Caco-2 (cell line): ENCODE measurements at regions not wholly inside any gene's neighbourhood (a gene's known extent, or its start where the extent isn't known, plus 50 kb on each side); places are given as distances from the start of the nearest gene placed in this dataset.
A peak's percentile ranks its signal among the peaks of the same experiment; 100 is the strongest.

Experiments
- BruUV-seq: library from RNA; stranded (reverse); fragments of 400-500 nt; replicated peaks from 2 replicates; lab custom pipeline; 2021; lab: Mats Ljungman, UMichigan
- CTCF ChIA-PET: fragments of 300-600 bp; sonication (Branson Sonifier 250); formaldehyde crosslinking; loops from one replicate; lab custom pipeline; 2022; ENCODE audit warnings: antibody characterized with exemption; lab: Charles Lee
- POLR2A ChIA-PET: fragments of 300-600 bp; sonication (Branson Sonifier 250); formaldehyde crosslinking; loops from one replicate; lab custom pipeline; 2022; ENCODE audit warnings: antibody characterized with exemption; lab: Charles Lee
- DNase-seq, 2 experiments: peaks; one replicate each; pipeline versions ENCODE4 v3.0.0 to v3.0.0-alpha.2; 2020 to 2022
- H3K27me3 ChIP-seq: replicated peaks from 2 replicates; pipeline ENCODE4 v1.6.0; 2011; ENCODE audit warnings: low read length; ENCODE audit not compliant: control insufficient read depth, insufficient read depth
- H3K36me3 ChIP-seq: 2 replicates; pipeline ENCODE4 v1.5.1; 2011; ENCODE audit warnings: low read length; ENCODE audit not compliant: control insufficient read depth, insufficient read depth
- H3K4me1 ChIP-seq: fragments of 250-450 bp; sonication (Bioruptor Pico); 2 replicates; pipeline ENCODE4 v1.5.1; 2020; ENCODE audit warnings: mild to moderate bottlenecking
- H3K4me3 ChIP-seq: 2 replicates; pipeline ENCODE4 v1.5.1; 2011; ENCODE audit warnings: low read depth, mild to moderate bottlenecking, control low read depth, low read length
- H3K9me3 ChIP-seq: fragments of 250-450 bp; sonication (Bioruptor Pico); 2 replicates; pipeline ENCODE4 v1.5.1; 2020; ENCODE audit warnings: mild to moderate bottlenecking, moderate library complexity
- H3K27ac Mint-ChIP-seq: one replicate; pipeline ENCODE4 v1.8.0; 2022; ENCODE audit warnings: mixed read lengths; ENCODE audit not compliant: unreplicated experiment
- H3K27me3 Mint-ChIP-seq: one replicate; pipeline ENCODE4 v1.8.0; 2022; ENCODE audit warnings: mixed read lengths; ENCODE audit not compliant: insufficient read depth, unreplicated experiment
- H3K36me3 Mint-ChIP-seq: one replicate; pipeline ENCODE4 v1.8.0; 2022; ENCODE audit warnings: mild to moderate bottlenecking, mixed read lengths; ENCODE audit not compliant: insufficient read depth, unreplicated experiment
- H3K4me1 Mint-ChIP-seq: one replicate; pipeline ENCODE4 v1.8.0; 2022; ENCODE audit warnings: low read depth, mixed read lengths; ENCODE audit not compliant: unreplicated experiment
- H3K4me3 Mint-ChIP-seq: one replicate; pipeline ENCODE4 v1.8.0; 2022; ENCODE audit warnings: mild to moderate bottlenecking, moderate library complexity, mixed read lengths; ENCODE audit not compliant: unreplicated experiment
- H3K9me3 Mint-ChIP-seq: one replicate; pipeline ENCODE4 v1.8.0; 2022; ENCODE audit warnings: mixed read lengths; ENCODE audit not compliant: unreplicated experiment
- CTCF ChIP-seq, 2 experiments: fragments of 200-600 bp in 1 of 2; IDR thresholded peaks; 1 replicate in 1 of 2; 2 replicates in 1 of 2; pipeline versions ENCODE4 v1.5.1 to v1.8.0; 2011 to 2022; ENCODE audit warnings: antibody characterized with exemption in 1 of 2, control low read depth in 1 of 2, inconsistent platforms in 1 of 2, low read depth in 1 of 2, low read length in 1 of 2, mild to moderate bottlenecking in 1 of 2, moderate library complexity in 1 of 2; ENCODE audit not compliant: insufficient read depth in 1 of 2, severe bottlenecking in 1 of 2, unreplicated experiment in 1 of 2
- intact Hi-C: fragments of 100-400 bp; cut with micrococcal nuclease; formaldehyde crosslinking; loops from one replicate; pipeline ENCODE4 v1.10.0; 2022; ENCODE audit not compliant: unreplicated experiment

DNA sequence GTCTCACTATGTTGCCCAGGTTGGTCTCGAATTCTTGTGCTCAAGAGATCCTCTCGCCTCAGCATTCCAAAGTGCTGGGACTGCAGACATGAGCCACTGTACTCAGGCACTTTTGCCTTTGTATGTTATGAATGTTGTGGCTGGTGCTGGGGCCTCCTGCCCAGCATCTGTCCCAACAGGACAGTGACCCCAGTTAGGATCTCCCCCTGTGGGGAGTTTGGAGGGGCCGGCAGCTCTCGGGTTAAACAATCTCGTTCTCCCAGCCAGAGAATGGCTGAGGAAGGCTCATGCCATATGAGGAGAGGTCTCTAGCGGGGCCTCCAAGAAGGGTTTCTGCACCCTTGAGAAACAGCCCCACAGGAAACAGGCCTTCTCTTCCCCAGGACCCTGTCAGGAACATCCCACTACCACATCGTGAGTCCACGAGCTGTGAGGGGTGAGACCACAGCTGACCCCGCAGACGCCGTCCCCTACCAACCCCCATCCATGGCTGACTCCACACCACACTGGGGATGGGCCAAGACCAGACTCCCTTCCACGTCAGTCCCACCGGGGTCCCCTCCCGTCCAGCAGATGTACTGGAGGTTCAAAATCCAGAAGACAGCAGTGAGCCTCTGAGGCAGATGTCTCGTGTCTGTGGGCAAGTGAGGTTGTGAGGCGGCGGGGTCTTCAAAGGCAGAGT lies 54.1 kb downstream of the SHANK2 start:
- DNase-seq, result no peak
- Mint-ChIP-seq H3K4me1 (no peaks in the 10 kb centered on the region), H3K36me3 (peaks cover 56% of the 10 kb centered on the region), H3K9me3 (no peaks in the 10 kb centered on the region), H3K27me3 (no peaks in the 10 kb centered on the region), H3K27ac (no peak overlapping the region), H3K4me3 (no peak overlapping the region)
- H3K9me3 ChIP-seq, result no peaks in the 10 kb centered on the region
- H3K4me1 ChIP-seq, result peaks cover 16% of the 10 kb centered on the region
- no peak for TF ChIP-seq CTCF (IDR thresholded peaks at IDR 0.05; ENCODE audit: insufficient read depth in 1 of 2, low read depth in 1 of 2, low read length in 1 of 2, severe bottlenecking in 1 of 2, unreplicated experiment in 1 of 2)
- CTCF ChIA-PET, result no interaction called here
- H3K36me3 ChIP-seq, result peaks cover 3% of the 10 kb centered on the region
- H3K4me3 ChIP-seq, result no peak overlapping the region
- H3K27me3 ChIP-seq, result no peaks in the 10 kb centered on the region
- intact Hi-C loops, result no loop called here
- POLR2A ChIA-PET, result no interaction called here
- BruUV-seq, result no TSS peak

DNA sequence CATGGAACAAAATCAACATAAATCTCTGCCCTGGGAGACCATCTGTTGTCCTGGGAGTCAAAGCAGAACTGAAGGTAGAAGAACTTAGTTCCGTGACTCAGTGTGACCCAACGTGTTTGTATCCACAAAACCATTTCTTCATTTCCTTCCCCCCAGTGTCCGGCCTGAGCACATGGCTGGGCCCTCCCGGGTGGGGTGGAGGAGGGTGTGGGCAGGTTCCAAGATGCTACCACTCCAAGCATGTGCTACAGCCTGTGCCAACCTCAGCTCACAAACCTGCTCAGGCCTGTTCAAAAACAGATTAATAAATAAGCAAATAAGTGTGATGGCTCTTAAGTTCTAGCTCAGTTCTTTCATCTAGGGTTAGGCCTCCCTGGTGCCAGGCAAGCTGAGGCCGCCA lies 55.3 kb downstream of the SHANK2 start:
- peaks cover 58% of the 10 kb centered on the region for H3K36me3 Mint-ChIP-seq
- no peaks in the 10 kb centered on the region for H3K9me3 Mint-ChIP-seq
- TF ChIP-seq CTCF (IDR thresholded peaks at IDR 0.05; ENCODE audit: insufficient read depth in 1 of 2, low read depth in 1 of 2, low read length in 1 of 2, severe bottlenecking in 1 of 2, unreplicated experiment in 1 of 2), result no peak
- Histone ChIP-seq H3K4me3 (no peak overlapping the region), H3K36me3 (peaks cover under 1% of the 10 kb centered on the region), H3K9me3 (no peaks in the 10 kb centered on the region), H3K27me3 (no peaks in the 10 kb centered on the region), H3K4me1 (peaks cover 19% of the 10 kb centered on the region)
- peak overlapping the region; percentile 21 for H3K27ac Mint-ChIP-seq
- intact Hi-C loops, result no loop called here
- ChIA-PET CTCF (no interaction called here), POLR2A (no interaction called here)
- no TSS peak for BruUV-seq
- H3K27me3 Mint-ChIP-seq, result no peaks in the 10 kb centered on the region
- H3K4me1 Mint-ChIP-seq, result no peaks in the 10 kb centered on the region
- DNase-seq, result no peak
- H3K4me3 Mint-ChIP-seq, result no peak overlapping the region

GRCh38 chr11:71194710-71195109 lies 57.7 kb downstream of the SHANK2 start:
- CTCF ChIA-PET, result interaction anchor here (0.7 kb wide), 1 partner anchor 39 kb away, joined by 5 read pairs; no protein-coding TSS in a partner anchor
- H3K4me1 Mint-ChIP-seq, result no peaks in the 10 kb centered on the region
- H3K9me3 Mint-ChIP-seq, result no peaks in the 10 kb centered on the region
- intact Hi-C loops, result no loop called here
- BruUV-seq, result no TSS peak
- no peak for DNase-seq
- H3K27me3 ChIP-seq, result no peaks in the 10 kb centered on the region
- peaks cover 74% of the 10 kb centered on the region for H3K36me3 Mint-ChIP-seq
- peaks cover 3% of the 10 kb centered on the region for H3K36me3 ChIP-seq
- no peak overlapping the region for H3K4me3 Mint-ChIP-seq
- peaks cover 19% of the 10 kb centered on the region for H3K4me1 ChIP-seq
- TF ChIP-seq CTCF (IDR thresholded peaks at IDR 0.05; ENCODE audit: insufficient read depth in 1 of 2, low read depth in 1 of 2, low read length in 1 of 2, severe bottlenecking in 1 of 2, unreplicated experiment in 1 of 2), result no peak
- H3K9me3 ChIP-seq, result no peaks in the 10 kb centered on the region
- H3K27ac Mint-ChIP-seq, result no peak overlapping the region
- H3K4me3 ChIP-seq, result no peak overlapping the region
- no peaks in the 10 kb centered on the region for H3K27me3 Mint-ChIP-seq
- POLR2A ChIA-PET, result no interaction called here
